ENCODE measurements at regions not wholly inside any gene's neighbourhood (a gene's known extent, or its start where the extent isn't known, plus 50 kb on each side); places are given as distances from the start of the nearest gene placed in this dataset.

- no peak overlapping the region for H3K4me2 ChIP-seq (ENCODE audit: low read length)
- peaks cover 3% of the 10 kb centered on the region for H3K4me1 ChIP-seq
- H3K36me3 ChIP-seq (ENCODE audit: control insufficient read depth, insufficient read depth, low read length) = no peaks in the 10 kb centered on the region
- no peak overlapping the region for H2AFZ ChIP-seq
- no peaks in the 10 kb centered on the region for H3K79me2 ChIP-seq
- no peak overlapping the region for H3K27ac ChIP-seq
- TF ChIP-seq, protein P1, sequence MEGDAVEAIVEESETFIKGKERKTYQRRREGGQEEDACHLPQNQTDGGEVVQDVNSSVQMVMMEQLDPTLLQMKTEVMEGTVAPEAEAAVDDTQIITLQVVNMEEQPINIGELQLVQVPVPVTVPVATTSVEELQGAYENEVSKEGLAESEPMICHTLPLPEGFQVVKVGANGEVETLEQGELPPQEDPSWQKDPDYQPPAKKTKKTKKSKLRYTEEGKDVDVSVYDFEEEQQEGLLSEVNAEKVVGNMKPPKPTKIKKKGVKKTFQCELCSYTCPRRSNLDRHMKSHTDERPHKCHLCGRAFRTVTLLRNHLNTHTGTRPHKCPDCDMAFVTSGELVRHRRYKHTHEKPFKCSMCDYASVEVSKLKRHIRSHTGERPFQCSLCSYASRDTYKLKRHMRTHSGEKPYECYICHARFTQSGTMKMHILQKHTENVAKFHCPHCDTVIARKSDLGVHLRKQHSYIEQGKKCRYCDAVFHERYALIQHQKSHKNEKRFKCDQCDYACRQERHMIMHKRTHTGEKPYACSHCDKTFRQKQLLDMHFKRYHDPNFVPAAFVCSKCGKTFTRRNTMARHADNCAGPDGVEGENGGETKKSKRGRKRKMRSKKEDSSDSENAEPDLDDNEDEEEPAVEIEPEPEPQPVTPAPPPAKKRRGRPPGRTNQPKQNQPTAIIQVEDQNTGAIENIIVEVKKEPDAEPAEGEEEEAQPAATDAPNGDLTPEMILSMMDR (IDR thresholded peaks at IDR 0.05) = no peak
- H3K4me3 ChIP-seq (ENCODE audit: low read depth, low read length) = no peak overlapping the region
- no peaks in the 10 kb centered on the region for H3K27me3 ChIP-seq (ENCODE audit: control insufficient read depth, insufficient read depth, low read length)
- H3K9ac ChIP-seq = no peak overlapping the region
- H3K9me3 ChIP-seq (ENCODE audit: control insufficient read depth, low read length) = no peaks in the 10 kb centered on the region
Observed at GRCh38 chr6:170130201-170130621, 160.7 kb downstream of the DLL1 start.

DNA sequence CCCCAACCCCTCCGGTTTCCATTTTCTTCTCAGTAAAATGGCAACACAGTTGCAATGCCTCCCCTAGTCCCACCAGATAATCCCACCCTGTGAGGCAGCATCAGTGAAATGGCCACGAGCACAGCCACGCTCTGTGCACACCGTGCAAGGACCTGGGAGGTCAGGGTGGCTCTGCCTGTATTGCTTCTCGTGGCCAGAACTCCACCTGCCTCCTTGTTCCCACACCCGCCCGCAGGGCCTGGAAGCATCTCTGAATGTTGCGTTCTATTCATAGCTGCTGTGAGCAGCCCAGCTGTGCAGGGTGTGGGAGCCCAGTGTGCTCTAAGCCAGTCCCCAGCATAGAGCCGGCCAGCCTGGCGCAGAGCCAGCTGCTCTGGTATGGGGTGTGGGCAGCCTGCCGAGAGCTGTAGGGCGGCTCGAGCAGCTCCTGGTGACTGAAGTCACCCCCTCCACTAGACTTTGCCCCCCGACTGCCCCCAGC is 161.1 kb downstream of the DLL1 start:
- H3K79me2 ChIP-seq = no peaks in the 10 kb centered on the region
- H3K27ac ChIP-seq = no peak overlapping the region
- H3K9ac ChIP-seq = no peak overlapping the region
- no peak overlapping the region for H3K4me2 ChIP-seq (ENCODE audit: low read length)
- H3K36me3 ChIP-seq (ENCODE audit: control insufficient read depth, insufficient read depth, low read length) = no peaks in the 10 kb centered on the region
- TF ChIP-seq, protein P1 (IDR thresholded peaks at IDR 0.05) = no peak
- H3K9me3 ChIP-seq (ENCODE audit: control insufficient read depth, low read length) = no peaks in the 10 kb centered on the region
- H3K27me3 ChIP-seq (ENCODE audit: control insufficient read depth, insufficient read depth, low read length) = no peaks in the 10 kb centered on the region
- H3K4me1 ChIP-seq = peaks cover 3% of the 10 kb centered on the region
- H3K4me3 ChIP-seq (ENCODE audit: low read depth, low read length) = no peak overlapping the region
- no peak overlapping the region for H2AFZ ChIP-seq

DNA sequence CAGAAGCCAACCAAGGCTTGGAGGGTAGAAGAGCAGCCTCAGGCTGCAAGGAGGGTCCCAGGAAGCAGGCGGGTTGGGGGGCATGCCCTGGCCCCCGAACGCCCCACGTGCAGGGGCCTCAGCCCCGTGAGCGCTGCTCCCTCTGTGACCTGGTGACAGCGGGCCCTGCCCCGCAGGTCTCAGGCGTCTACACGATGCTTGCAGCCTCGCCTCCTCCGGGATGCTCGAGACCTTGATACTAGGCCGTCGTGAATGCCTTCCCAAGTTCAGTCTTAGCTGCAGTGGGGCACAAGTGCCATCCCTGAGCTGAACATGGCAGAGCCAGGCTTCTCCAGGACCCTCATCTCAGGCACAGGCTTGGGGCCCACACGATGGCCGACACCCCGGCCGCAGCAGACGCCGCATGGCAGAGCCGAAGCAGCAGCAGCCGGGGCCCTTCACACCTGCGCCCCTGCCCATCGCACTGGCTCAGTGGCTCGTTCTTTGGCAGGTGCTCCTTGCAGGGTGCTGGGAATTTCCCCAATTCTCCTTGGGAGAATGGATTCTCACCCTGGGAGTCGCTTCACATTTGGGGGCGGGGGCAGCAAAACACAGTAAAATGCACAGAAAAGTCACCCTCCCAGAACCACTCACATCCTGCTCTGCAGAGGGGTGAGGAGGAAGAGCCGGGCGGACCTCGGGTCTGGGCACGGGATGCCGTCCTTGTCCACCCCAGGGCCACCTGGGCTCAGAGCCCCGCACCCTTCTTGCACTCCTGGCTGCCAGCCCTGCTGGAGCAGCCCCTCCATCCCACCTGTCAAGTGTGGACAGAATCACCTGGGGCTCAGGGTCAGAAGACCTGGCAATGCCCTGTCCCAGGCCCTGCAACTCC is 161.8 kb downstream of the DLL1 start:
- Histone ChIP-seq H3K36me3 (ENCODE audit: control insufficient read depth, insufficient read depth, low read length) (no peaks in the 10 kb centered on the region), H3K4me2 (ENCODE audit: low read length) (no peak overlapping the region), H3K9me3 (ENCODE audit: control insufficient read depth, low read length) (no peaks in the 10 kb centered on the region), H3K4me3 (ENCODE audit: low read depth, low read length) (no peak overlapping the region), H3K9ac (no peak overlapping the region), H2AFZ (no peak overlapping the region), H3K4me1 (peaks cover 10% of the 10 kb centered on the region), H3K79me2 (no peaks in the 10 kb centered on the region), H3K27ac (no peak overlapping the region), H3K27me3 (ENCODE audit: control insufficient read depth, insufficient read depth, low read length) (no peaks in the 10 kb centered on the region)
- TF ChIP-seq, protein P1 (IDR thresholded peaks at IDR 0.05) = no peak

- no peaks in the 10 kb centered on the region for H3K79me2 ChIP-seq
Observed at GRCh38 chr6:170128346-170128745, 162.5 kb downstream of the DLL1 start.

More at GRCh38 chr6:170128346-170128745, 162.5 kb downstream of the DLL1 start:
- TF ChIP-seq, protein P1 (IDR thresholded peaks at IDR 0.05) = no peak
- no peak overlapping the region for H3K4me2 ChIP-seq (ENCODE audit: low read length)
- no peaks in the 10 kb centered on the region for H3K9me3 ChIP-seq (ENCODE audit: control insufficient read depth, low read length)
- H3K4me3 ChIP-seq (ENCODE audit: low read depth, low read length) = no peak overlapping the region
- H3K36me3 ChIP-seq (ENCODE audit: control insufficient read depth, insufficient read depth, low read length) = no peaks in the 10 kb centered on the region
- peaks cover 9% of the 10 kb centered on the region for H3K4me1 ChIP-seq
- no peak overlapping the region for H3K27ac ChIP-seq
- no peaks in the 10 kb centered on the region for H3K27me3 ChIP-seq (ENCODE audit: control insufficient read depth, insufficient read depth, low read length)
- no peak overlapping the region for H2AFZ ChIP-seq
- H3K9ac ChIP-seq = no peak overlapping the region
